K562 (cell line): ENCODE measurements at regions not wholly inside any gene's neighbourhood (a gene's known extent, or its start where the extent isn't known, plus 50 kb on each side); places are given as distances from the start of the nearest gene placed in this dataset.
"Not testable (repeated sequence)": the region's sequence is repeated elsewhere in the genome, so short reads cannot be mapped to it uniquely, and the experiment has no call there.

Source experiments
- CHD2 ChIP-seq: IDR thresholded peaks from 2 replicates; pipeline ENCODE4 v1.6.1; 2011; ENCODE audit warnings: low read depth, low read length
- ESRRA ChIP-seq: fragments of 450-650 bp; IDR thresholded peaks from 2 replicates; pipeline ENCODE4 v1.6.1; 2014; ENCODE audit warnings: low read depth, mild to moderate bottlenecking, moderate library complexity, borderline replicate concordance
- POLR2A ChIP-seq: fragments of 450-650 bp; conservative IDR thresholded peaks from 2 replicates; pipeline ENCODE4 v1.6.1; 2016
- TAF1 ChIP-seq: IDR thresholded peaks from 2 replicates; pipeline ENCODE4 v1.6.1; 2011; ENCODE audit warnings: mild to moderate bottlenecking, low read length, moderate library complexity; ENCODE audit not compliant: insufficient read depth, control insufficient read depth, severe bottlenecking; ENCODE audit errors: extremely low read depth
- TF ChIP-seq, protein P1 (sequence below): fragments of 250-450 bp; sonication (Bioruptor Pico); IDR thresholded peaks from 2 replicates; pipeline ENCODE4 v1.5.0; 2021; ENCODE audit warnings: mild to moderate bottlenecking, borderline replicate concordance
- TF ChIP-seq, protein P2 (sequence below), 2 experiments: fragments of 450-650 bp; IDR thresholded peaks; 2 replicates each; pipeline ENCODE4 v1.6.1; 2018; ENCODE audit warnings: mild to moderate bottlenecking in 2 of 2, low read depth in 1 of 2; ENCODE audit not compliant: partially characterized antibody in 2 of 2
- TF ChIP-seq, protein P3 (sequence below): fragments of 450-650 bp; formaldehyde crosslinking; IDR thresholded peaks from 2 replicates; pipeline ENCODE4 v1.4.0; 2020; ENCODE audit warnings: mild to moderate bottlenecking, moderate library complexity

DNA sequence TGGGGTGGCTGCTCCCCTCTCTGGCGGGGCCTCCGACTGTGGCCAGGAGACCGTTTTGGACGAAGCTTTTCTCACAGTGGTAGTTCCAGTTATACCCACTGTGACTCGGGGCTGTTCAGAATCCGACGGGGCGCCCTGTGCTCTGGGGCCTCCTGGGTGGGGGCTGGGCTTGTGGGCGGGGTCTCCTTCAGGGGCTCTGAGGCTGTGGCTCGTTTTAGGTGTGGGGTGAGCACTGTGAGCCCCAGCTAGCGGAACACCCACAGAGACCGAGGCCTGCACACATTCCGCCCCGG is 383.4 kb downstream of the TMEM121 start:
- TF ChIP-seq, protein P1, sequence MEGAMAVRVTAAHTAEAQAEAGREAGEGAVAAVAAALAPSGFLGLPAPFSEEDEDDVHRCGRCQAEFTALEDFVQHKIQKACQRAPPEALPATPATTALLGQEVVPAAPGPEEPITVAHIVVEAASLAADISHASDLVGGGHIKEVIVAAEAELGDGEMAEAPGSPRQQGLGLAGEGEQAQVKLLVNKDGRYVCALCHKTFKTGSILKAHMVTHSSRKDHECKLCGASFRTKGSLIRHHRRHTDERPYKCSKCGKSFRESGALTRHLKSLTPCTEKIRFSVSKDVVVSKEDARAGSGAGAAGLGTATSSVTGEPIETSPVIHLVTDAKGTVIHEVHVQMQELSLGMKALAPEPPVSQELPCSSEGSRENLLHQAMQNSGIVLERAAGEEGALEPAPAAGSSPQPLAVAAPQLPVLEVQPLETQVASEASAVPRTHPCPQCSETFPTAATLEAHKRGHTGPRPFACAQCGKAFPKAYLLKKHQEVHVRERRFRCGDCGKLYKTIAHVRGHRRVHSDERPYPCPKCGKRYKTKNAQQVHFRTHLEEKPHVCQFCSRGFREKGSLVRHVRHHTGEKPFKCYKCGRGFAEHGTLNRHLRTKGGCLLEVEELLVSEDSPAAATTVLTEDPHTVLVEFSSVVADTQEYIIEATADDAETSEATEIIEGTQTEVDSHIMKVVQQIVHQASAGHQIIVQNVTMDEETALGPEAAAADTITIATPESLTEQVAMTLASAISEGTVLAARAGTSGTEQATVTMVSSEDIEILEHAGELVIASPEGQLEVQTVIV (CRISPR knock-in tag) = not testable (repeated sequence)
- TF ChIP-seq, protein P2, sequence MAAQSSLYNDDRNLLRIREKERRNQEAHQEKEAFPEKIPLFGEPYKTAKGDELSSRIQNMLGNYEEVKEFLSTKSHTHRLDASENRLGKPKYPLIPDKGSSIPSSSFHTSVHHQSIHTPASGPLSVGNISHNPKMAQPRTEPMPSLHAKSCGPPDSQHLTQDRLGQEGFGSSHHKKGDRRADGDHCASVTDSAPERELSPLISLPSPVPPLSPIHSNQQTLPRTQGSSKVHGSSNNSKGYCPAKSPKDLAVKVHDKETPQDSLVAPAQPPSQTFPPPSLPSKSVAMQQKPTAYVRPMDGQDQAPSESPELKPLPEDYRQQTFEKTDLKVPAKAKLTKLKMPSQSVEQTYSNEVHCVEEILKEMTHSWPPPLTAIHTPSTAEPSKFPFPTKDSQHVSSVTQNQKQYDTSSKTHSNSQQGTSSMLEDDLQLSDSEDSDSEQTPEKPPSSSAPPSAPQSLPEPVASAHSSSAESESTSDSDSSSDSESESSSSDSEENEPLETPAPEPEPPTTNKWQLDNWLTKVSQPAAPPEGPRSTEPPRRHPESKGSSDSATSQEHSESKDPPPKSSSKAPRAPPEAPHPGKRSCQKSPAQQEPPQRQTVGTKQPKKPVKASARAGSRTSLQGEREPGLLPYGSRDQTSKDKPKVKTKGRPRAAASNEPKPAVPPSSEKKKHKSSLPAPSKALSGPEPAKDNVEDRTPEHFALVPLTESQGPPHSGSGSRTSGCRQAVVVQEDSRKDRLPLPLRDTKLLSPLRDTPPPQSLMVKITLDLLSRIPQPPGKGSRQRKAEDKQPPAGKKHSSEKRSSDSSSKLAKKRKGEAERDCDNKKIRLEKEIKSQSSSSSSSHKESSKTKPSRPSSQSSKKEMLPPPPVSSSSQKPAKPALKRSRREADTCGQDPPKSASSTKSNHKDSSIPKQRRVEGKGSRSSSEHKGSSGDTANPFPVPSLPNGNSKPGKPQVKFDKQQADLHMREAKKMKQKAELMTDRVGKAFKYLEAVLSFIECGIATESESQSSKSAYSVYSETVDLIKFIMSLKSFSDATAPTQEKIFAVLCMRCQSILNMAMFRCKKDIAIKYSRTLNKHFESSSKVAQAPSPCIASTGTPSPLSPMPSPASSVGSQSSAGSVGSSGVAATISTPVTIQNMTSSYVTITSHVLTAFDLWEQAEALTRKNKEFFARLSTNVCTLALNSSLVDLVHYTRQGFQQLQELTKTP (IDR thresholded peaks at IDR 0.05; ENCODE audit: low read depth in 1 of 2, partially characterized antibody in 2 of 2) = not testable (repeated sequence)
- TF ChIP-seq TAF1, CHD2, POLR2A, ESRRA: not testable (repeated sequence)
- TF ChIP-seq, protein P3, sequence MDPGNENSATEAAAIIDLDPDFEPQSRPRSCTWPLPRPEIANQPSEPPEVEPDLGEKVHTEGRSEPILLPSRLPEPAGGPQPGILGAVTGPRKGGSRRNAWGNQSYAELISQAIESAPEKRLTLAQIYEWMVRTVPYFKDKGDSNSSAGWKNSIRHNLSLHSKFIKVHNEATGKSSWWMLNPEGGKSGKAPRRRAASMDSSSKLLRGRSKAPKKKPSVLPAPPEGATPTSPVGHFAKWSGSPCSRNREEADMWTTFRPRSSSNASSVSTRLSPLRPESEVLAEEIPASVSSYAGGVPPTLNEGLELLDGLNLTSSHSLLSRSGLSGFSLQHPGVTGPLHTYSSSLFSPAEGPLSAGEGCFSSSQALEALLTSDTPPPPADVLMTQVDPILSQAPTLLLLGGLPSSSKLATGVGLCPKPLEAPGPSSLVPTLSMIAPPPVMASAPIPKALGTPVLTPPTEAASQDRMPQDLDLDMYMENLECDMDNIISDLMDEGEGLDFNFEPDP (CRISPR knock-in tag) = not testable (repeated sequence)
